ENCODE measurements at regions not wholly inside any gene's neighbourhood (a gene's known extent, or its start where the extent isn't known, plus 50 kb on each side); places are given as distances from the start of the nearest gene placed in this dataset.

- intact Hi-C loops (cut with DNase I), result loop anchor here (10.0 kb wide), 1 partner anchor 391 kb away; no protein-coding TSS in a partner anchor
- DNase-seq (ENCODE audit: extremely low spot score in 2 of 2), result no peak
- peak overlapping the region; percentile 59 for H3K27ac ChIP-seq
These were observed 109.4 kb downstream of the SMIM20 start for GRCh38 chr4:26023203-26023972.

GRCh38 chr4:26024079-26024478, 110.1 kb downstream of the SMIM20 start:
- no peaks in the 10 kb centered on the region for H3K36me3 ChIP-seq
- no peak overlapping the region for H3K4me3 ChIP-seq
- H3K4me1 ChIP-seq, result peaks cover 40% of the 10 kb centered on the region
- no peaks in the 10 kb centered on the region for H3K27me3 ChIP-seq
- DNase-seq (ENCODE audit: extremely low spot score in 2 of 2), result no peak
- TF ChIP-seq CTCF (IDR thresholded peaks at IDR 0.05) (no peak), POLR2A (IDR thresholded peaks at IDR 0.05) (no peak), POLR2AphosphoS5 (IDR thresholded peaks at IDR 0.05; ENCODE audit: insufficient read depth in 1 of 2, low read depth in 1 of 2) (no peak)
- intact Hi-C loops (cut with DNase I), result loop anchor here (10.0 kb wide), 1 partner anchor 391 kb away; no protein-coding TSS in a partner anchor
- H3K9me3 ChIP-seq, result no peaks in the 10 kb centered on the region
- H3K27ac ChIP-seq, result no peak overlapping the region

More at GRCh38 chr4:26023203-26023972, 109.4 kb downstream of the SMIM20 start:
- Histone ChIP-seq H3K27me3 (no peaks in the 10 kb centered on the region), H3K4me3 (no peak overlapping the region), H3K36me3 (no peaks in the 10 kb centered on the region), H3K4me1 (peaks cover 34% of the 10 kb centered on the region), H3K9me3 (no peaks in the 10 kb centered on the region)
- TF ChIP-seq POLR2AphosphoS5 (IDR thresholded peaks at IDR 0.05; ENCODE audit: insufficient read depth in 1 of 2, low read depth in 1 of 2), result no peak
- TF ChIP-seq CTCF (IDR thresholded peaks at IDR 0.05), result no peak
- no peak for TF ChIP-seq POLR2A (IDR thresholded peaks at IDR 0.05)

GRCh38 chr4:26028133-26028792, 114.2 kb downstream of the SMIM20 start:
- H3K4me3 ChIP-seq, result peak overlapping the region in 1 of 2 donors; percentile 23
- H3K36me3 ChIP-seq, result no peaks in the 10 kb centered on the region
- H3K9me3 ChIP-seq, result no peaks in the 10 kb centered on the region
- peaks cover 24% of the 10 kb centered on the region for H3K4me1 ChIP-seq
- intact Hi-C loops (cut with DNase I), result loop anchor here (10.0 kb wide), 1 partner anchor 387 kb away; no protein-coding TSS in a partner anchor
- no peak overlapping the region for H3K27ac ChIP-seq
- peak in 1 of 2 donors; percentile 29 for DNase-seq (ENCODE audit: extremely low spot score in 2 of 2)
- H3K27me3 ChIP-seq, result no peaks in the 10 kb centered on the region
- TF ChIP-seq POLR2A (IDR thresholded peaks at IDR 0.05), result no peak
- TF ChIP-seq POLR2AphosphoS5 (IDR thresholded peaks at IDR 0.05; ENCODE audit: insufficient read depth in 1 of 2, low read depth in 1 of 2), result no peak
- TF ChIP-seq CTCF (IDR thresholded peaks at IDR 0.05), result no peak

- DNase-seq (ENCODE audit: extremely low spot score in 2 of 2), result peak in 1 of 2 donors; percentile 86
- intact Hi-C loops (cut with DNase I), result loop anchor here (10.0 kb wide), 1 partner anchor 386 kb away; no protein-coding TSS in a partner anchor
- Histone ChIP-seq H3K9me3 (no peaks in the 10 kb centered on the region), H3K27ac (peak overlapping the region; percentile 18), H3K4me3 (peak overlapping the region in 1 of 2 donors; percentile 23), H3K4me1 (peaks cover 21% of the 10 kb centered on the region), H3K36me3 (no peaks in the 10 kb centered on the region), H3K27me3 (no peaks in the 10 kb centered on the region)
- TF ChIP-seq POLR2AphosphoS5 (IDR thresholded peaks at IDR 0.05; ENCODE audit: insufficient read depth in 1 of 2, low read depth in 1 of 2), result no peak
- peak; percentile 24 to 70 (median 60) for TF ChIP-seq CTCF (IDR thresholded peaks at IDR 0.05)
- no peak for TF ChIP-seq POLR2A (IDR thresholded peaks at IDR 0.05)
These were observed 115.0 kb downstream of the SMIM20 start for GRCh38 chr4:26028793-26029567.

Data from vagina (tissue), 2 donors.